Duodenal mucosa (tissue), 2 donors: ENCODE measurements at regions not wholly inside any gene's neighbourhood (a gene's known extent, or its start where the extent isn't known, plus 50 kb on each side); places are given as distances from the start of the nearest gene placed in this dataset.

Experiments used
- H3K27ac ChIP-seq: one replicate; pipeline ENCODE4 v1.7.0; 2013; ENCODE audit warnings: low read depth, low read length
- H3K27me3 ChIP-seq, 2 donors: one replicate each; pipeline ENCODE4 v1.7.0; 2013; ENCODE audit warnings: low read length in 2 of 2, control low read depth in 1 of 2; ENCODE audit not compliant: insufficient read depth in 2 of 2, control insufficient read depth in 1 of 2
- H3K36me3 ChIP-seq, 2 donors: one replicate each; pipeline ENCODE4 v1.7.0; 2013; ENCODE audit warnings: low read length in 2 of 2, control low read depth in 1 of 2; ENCODE audit not compliant: insufficient read depth in 2 of 2, control insufficient read depth in 1 of 2
- H3K4me1 ChIP-seq, 2 donors: one replicate each; pipeline ENCODE4 v1.7.0; 2013; ENCODE audit warnings: low read length in 2 of 2, control low read depth in 1 of 2; ENCODE audit not compliant: insufficient read depth in 2 of 2, control insufficient read depth in 1 of 2
- H3K4me3 ChIP-seq, 2 donors: one replicate each; pipeline ENCODE4 v1.7.0; 2013; ENCODE audit warnings: low read length in 2 of 2, low read depth in 1 of 2
- H3K9ac ChIP-seq, 2 donors: one replicate each; pipeline ENCODE4 v1.7.0; 2013; ENCODE audit warnings: low read length in 2 of 2, low read depth in 1 of 2
- H3K9me3 ChIP-seq, 2 donors: one replicate each; pipeline ENCODE4 v1.7.0; 2013; ENCODE audit warnings: low read length in 2 of 2, control low read depth in 1 of 2; ENCODE audit not compliant: control insufficient read depth in 1 of 2

DNA sequence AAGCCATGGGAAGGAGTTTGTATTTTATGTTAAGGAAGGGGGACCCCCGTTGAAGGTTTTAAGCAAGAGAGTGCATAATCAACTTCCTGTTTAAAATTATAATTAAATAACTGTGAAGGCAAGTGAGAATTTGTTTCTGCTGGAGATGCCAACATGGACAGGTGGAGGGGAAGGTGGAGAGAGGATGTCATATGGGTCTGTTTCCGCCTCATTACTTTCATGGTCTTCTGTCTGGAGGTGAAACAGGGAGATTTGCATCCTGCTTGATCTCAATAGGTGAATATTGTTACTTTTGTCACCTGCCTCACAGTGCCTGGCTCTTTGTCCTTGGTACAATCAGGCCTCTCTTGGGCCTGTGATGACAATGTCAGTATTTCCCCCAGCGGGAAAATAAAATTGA lies 300.6 kb upstream of the LMCD1 start:
- no peaks in the 10 kb centered on the region for H3K4me1 ChIP-seq
- no peaks in the 10 kb centered on the region for H3K27me3 ChIP-seq
- no peak overlapping the region for H3K4me3 ChIP-seq
- H3K27ac ChIP-seq, result no peak overlapping the region
- H3K9ac ChIP-seq, result no peak overlapping the region
- no peaks in the 10 kb centered on the region for H3K9me3 ChIP-seq
- no peaks in the 10 kb centered on the region for H3K36me3 ChIP-seq

DNA sequence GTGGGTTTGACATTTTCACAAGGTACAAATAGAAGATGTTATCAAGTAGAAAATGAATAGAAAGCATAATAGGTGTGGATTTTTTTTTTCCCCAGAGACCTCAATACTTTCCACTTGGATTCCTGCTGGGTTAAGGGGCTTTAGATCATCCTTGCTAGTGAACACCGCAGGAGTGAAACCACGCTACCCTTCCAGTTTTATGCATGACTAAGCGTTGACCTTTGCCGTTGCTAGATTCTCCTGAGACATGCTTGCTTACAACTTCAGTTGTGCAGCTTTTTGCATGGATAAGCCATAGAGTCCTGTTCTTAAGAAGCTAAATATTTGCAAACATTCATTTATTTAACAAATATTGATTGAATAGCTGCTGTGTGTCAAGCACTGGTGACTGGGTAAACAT lies 299.7 kb upstream of the LMCD1 start:
- Histone ChIP-seq H3K27ac (no peak overlapping the region), H3K4me1 (no peaks in the 10 kb centered on the region), H3K9me3 (no peaks in the 10 kb centered on the region), H3K9ac (no peak overlapping the region), H3K4me3 (no peak overlapping the region), H3K36me3 (no peaks in the 10 kb centered on the region), H3K27me3 (no peaks in the 10 kb centered on the region)

DNA sequence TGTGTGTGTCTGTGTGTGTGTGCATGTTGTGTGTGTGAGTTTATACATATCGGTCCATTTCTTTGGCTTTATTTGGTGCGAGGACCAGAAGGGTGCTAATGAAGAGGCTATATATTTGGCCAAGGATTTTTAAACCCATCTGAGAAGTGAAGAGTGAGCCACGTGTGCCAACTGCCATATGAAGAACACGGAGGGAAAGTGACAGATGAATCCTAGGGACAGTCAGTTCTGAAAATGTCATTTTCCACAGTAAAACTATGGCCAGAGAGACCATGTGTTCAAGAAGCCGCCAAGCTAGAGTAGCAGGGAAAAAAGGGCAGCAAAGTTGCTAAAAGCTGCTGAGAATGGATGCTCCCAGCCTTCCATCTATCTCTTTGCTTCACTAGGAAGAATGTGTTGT lies 297.3 kb upstream of the LMCD1 start:
- H3K9ac ChIP-seq, result no peak overlapping the region
- no peak overlapping the region for H3K27ac ChIP-seq
- H3K27me3 ChIP-seq, result no peaks in the 10 kb centered on the region
- H3K36me3 ChIP-seq, result no peaks in the 10 kb centered on the region
- no peaks in the 10 kb centered on the region for H3K9me3 ChIP-seq
- no peak overlapping the region for H3K4me3 ChIP-seq
- no peaks in the 10 kb centered on the region for H3K4me1 ChIP-seq

DNA sequence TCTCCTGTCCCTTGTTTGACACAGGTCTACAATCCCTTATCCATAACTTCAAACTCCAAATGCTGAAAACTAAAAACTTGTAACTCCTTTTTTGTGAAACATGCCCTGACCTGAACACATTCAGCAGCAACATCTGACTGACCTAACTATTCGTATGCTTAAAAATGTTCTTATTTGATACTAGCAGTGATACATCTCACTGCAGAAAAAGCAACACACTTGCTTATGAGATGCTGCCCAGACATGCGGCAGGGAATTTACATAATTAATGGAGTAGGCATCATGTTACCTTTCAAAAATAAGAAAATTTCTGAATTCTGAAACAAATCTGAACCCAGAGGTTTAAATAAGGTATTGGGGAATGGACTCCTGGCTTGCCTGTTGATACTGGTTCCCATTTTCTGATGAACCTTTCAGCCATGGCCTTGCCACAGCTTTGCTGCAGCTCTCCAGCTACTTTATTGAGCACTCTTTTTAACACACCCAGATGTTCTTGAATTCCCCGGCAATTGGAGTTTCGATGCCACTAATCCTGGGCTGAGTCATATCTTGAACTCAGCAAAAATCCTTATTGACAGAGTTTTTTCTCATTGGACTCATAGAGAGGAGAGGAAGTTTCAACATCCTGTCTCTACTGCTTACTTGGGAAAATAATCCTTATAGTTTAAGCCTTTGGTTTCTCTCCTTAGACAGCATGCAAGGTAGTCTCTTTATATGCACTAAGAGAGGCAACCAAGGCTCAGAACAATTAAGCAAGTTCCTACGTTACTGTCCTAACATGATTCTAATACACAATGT lies 296.6 kb upstream of the LMCD1 start:
- no peaks in the 10 kb centered on the region for H3K4me1 ChIP-seq
- H3K9ac ChIP-seq, result no peak overlapping the region
- H3K4me3 ChIP-seq, result no peak overlapping the region
- no peaks in the 10 kb centered on the region for H3K36me3 ChIP-seq
- H3K9me3 ChIP-seq, result no peaks in the 10 kb centered on the region
- H3K27me3 ChIP-seq, result no peaks in the 10 kb centered on the region
- H3K27ac ChIP-seq, result no peak overlapping the region

DNA sequence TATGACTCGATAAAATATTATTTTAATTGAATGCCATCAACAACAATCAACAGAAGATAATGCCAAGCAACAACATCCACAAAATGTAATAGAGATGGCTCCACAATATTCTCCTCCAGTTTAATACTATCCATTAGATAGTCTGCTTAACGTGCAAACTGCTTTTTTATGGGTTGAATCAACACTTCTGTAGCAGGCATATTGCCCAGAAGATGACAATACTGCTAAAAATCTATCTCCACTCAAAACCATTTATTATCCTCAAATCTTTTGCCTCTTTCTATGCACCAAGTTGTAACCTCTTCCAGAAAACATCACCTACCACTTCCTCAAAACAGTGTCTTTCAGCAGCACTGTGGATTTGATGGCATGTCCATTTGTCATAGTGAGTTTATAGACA lies 295.7 kb upstream of the LMCD1 start:
- Histone ChIP-seq H3K4me1 (no peaks in the 10 kb centered on the region), H3K9ac (no peak overlapping the region), H3K36me3 (no peaks in the 10 kb centered on the region), H3K27me3 (no peaks in the 10 kb centered on the region), H3K27ac (no peak overlapping the region), H3K9me3 (no peaks in the 10 kb centered on the region), H3K4me3 (no peak overlapping the region)

DNA sequence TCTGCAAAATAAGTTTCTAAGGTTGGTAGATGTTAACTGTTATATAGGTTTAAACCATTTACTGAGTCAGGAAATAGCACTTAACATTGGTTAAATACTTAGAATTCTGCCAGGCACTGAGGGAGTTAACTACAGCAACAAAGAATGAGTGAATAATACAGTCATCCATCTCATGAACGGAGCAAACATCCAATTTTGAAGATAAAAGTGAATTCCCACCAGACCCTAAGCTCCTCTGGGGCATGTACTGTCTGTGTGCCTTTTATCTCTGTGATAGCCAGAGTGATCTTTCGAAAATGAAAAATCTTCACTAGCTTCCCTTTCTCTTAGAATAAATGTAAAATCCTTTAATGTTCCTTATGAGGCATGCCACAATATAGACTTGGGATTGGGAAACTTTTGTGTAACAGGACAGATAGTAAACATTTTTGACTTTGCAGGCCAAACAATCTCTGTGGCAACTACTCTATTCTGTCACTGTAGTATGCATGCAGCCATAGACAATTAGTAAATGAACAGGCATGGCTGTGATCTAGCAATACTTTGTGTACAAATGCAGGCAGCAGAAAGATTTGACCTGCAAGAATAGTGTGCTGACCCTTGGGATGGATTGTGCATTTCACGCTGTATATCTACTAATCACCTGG lies 294.5 kb upstream of the LMCD1 start:
- H3K9me3 ChIP-seq, result no peaks in the 10 kb centered on the region
- no peak overlapping the region for H3K9ac ChIP-seq
- no peaks in the 10 kb centered on the region for H3K36me3 ChIP-seq
- H3K4me1 ChIP-seq, result no peaks in the 10 kb centered on the region
- H3K27ac ChIP-seq, result no peak overlapping the region
- H3K27me3 ChIP-seq, result no peaks in the 10 kb centered on the region
- no peak overlapping the region for H3K4me3 ChIP-seq

DNA sequence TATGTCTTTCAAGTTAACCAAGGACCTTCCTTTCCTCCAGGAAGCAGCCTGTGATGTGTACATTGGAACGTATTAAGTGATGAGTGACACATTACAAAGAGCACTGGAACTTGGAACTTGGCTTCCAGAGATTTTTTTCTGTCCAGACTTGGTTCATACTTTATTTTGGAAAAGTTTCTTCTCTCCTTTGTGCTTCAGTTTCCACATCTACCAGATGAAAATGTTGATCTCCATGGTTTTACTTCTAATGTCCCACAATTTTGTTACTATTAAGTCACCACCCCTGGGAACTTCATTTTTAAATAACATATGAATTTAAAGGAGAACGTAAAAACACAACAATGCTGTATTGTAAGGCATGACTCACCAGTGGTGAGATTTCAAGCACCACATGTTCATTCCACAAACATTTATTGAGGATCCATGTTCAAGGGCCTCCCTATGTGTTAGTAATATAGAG lies 290.7 kb upstream of the LMCD1 start:
- Histone ChIP-seq H3K4me1 (no peaks in the 10 kb centered on the region), H3K9me3 (no peaks in the 10 kb centered on the region), H3K27me3 (no peaks in the 10 kb centered on the region), H3K27ac (no peak overlapping the region), H3K9ac (no peak overlapping the region), H3K36me3 (no peaks in the 10 kb centered on the region), H3K4me3 (no peak overlapping the region)

DNA sequence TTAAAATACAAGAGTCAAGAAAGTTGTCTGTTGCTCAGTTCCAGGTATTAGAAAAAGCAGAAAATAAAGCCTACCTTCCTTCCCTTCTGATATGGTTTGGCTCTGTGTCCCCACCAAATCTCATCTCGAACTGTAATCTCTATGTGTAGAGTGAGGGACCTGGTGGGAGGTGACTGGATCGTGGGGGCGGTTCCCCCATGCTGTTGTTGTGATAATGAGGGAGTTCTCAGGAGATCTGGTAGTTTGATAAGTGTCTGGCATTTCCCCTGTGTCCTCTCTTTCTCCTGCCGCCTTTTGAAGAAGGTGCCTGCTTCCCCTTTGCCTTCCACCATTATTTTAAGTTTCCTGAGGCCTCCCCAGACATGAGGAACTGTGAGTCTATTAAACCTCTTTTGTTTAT lies 288.8 kb upstream of the LMCD1 start:
- H3K27me3 ChIP-seq, result no peaks in the 10 kb centered on the region
- H3K36me3 ChIP-seq, result no peaks in the 10 kb centered on the region
- H3K27ac ChIP-seq, result no peak overlapping the region
- no peak overlapping the region for H3K4me3 ChIP-seq
- H3K9me3 ChIP-seq, result no peaks in the 10 kb centered on the region
- H3K4me1 ChIP-seq, result no peaks in the 10 kb centered on the region
- H3K9ac ChIP-seq, result no peak overlapping the region

DNA sequence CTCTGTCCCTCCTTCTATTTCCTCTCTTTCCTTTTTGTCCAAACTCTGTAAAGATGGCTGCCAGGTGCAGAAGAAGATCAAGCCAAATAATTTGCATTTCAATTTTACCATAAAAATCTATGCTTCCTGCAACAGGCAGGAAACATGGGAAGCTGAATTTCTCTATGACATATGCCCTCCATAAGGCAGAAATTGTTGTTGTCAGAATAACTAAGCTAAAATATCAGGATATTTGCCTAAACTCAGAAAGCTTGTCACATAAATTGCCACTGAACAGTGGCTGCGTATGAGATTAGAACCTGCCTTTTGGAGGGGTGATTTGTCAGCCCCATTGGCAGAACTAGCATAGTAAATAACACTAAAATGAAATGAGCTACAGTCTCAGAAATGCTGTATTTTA lies 288.3 kb upstream of the LMCD1 start:
- no peaks in the 10 kb centered on the region for H3K4me1 ChIP-seq
- H3K9me3 ChIP-seq, result no peaks in the 10 kb centered on the region
- H3K27ac ChIP-seq, result no peak overlapping the region
- H3K36me3 ChIP-seq, result no peaks in the 10 kb centered on the region
- H3K27me3 ChIP-seq, result no peaks in the 10 kb centered on the region
- no peak overlapping the region for H3K9ac ChIP-seq
- no peak overlapping the region for H3K4me3 ChIP-seq

DNA sequence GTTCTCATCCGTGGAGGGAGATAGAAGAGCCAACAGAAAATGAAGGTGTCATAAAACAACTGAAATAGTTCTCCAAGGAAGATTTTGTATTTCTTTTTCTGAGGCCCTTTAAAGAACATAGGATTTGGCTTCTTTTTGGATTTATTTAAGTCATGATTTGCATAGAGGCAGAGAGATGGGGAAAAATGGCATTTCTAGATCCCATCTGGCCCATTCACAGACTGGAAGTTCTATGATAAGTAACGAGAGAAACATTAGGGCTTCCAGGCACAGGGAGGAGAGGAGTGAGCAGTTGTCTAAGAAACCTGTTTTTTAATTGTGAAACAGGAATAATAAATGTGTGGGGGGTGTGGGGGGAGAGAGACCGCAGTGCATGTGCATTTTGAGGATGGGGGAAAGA lies 285.8 kb upstream of the LMCD1 start:
- Histone ChIP-seq H3K27ac (no peak overlapping the region), H3K4me3 (no peak overlapping the region), H3K4me1 (no peaks in the 10 kb centered on the region), H3K9me3 (no peaks in the 10 kb centered on the region), H3K9ac (no peak overlapping the region), H3K36me3 (no peaks in the 10 kb centered on the region), H3K27me3 (no peaks in the 10 kb centered on the region)
